Stimulated activated CD8-positive, alpha-beta memory T cell treated with anti-CD3 and anti-CD28 coated beads, Interleukin-7, amount 100 ng/mL, for 24 hours (primary cell): ENCODE measurements at regions not wholly inside any gene's neighbourhood (a gene's known extent, or its start where the extent isn't known, plus 50 kb on each side); places are given as distances from the start of the nearest gene placed in this dataset.
"Not testable (repeated sequence)": the region's sequence is repeated elsewhere in the genome, so short reads cannot be mapped to it uniquely, and the experiment has no call there.

ENCODE experiments used
- DNase-seq: peaks from one replicate; pipeline ENCODE4 v3.0.0-alpha.2; 2020; ENCODE audit warnings: low read depth

GRCh38 chr6:170148709-170149470 is 142.0 kb downstream of the DLL1 start:
- no peak for DNase-seq

GRCh38 chr6:170147832-170148708 is 142.8 kb downstream of the DLL1 start:
- DNase-seq = peak; percentile 24

GRCh38 chr6:170147056-170147787 is 143.7 kb downstream of the DLL1 start:
- DNase-seq = no peak

GRCh38 chr6:170146640-170147039 is 144.2 kb downstream of the DLL1 start:
- DNase-seq = no peak

- not testable (repeated sequence) for DNase-seq
Observed at GRCh38 chr6:170146131-170146530, 144.7 kb downstream of the DLL1 start.

- not testable (repeated sequence) for DNase-seq
Observed at GRCh38 chr6:170145716-170146115, 145.2 kb downstream of the DLL1 start.

- no peak for DNase-seq
Observed at GRCh38 chr6:170145272-170145592, 145.6 kb downstream of the DLL1 start.

GRCh38 chr6:170144571-170145271 is 146.2 kb downstream of the DLL1 start:
- DNase-seq = no peak

GRCh38 chr6:170143401-170144150 is 147.3 kb downstream of the DLL1 start:
- DNase-seq = no peak

GRCh38 chr6:170142559-170142958 is 148.3 kb downstream of the DLL1 start:
- DNase-seq = no peak

- not testable (repeated sequence) for DNase-seq
Observed at GRCh38 chr6:170141061-170141460, 149.8 kb downstream of the DLL1 start.

- DNase-seq = no peak
Observed at GRCh38 chr6:170140129-170140528, 150.7 kb downstream of the DLL1 start.

GRCh38 chr6:170139531-170139930 is 151.3 kb downstream of the DLL1 start:
- no peak for DNase-seq

GRCh38 chr6:170139046-170139445 is 151.8 kb downstream of the DLL1 start:
- not testable (repeated sequence) for DNase-seq

- DNase-seq = no peak
Observed at GRCh38 chr6:170137911-170138910, 152.7 kb downstream of the DLL1 start.

GRCh38 chr6:170137176-170137891 is 153.5 kb downstream of the DLL1 start:
- no peak for DNase-seq

GRCh38 chr6:170136541-170137175 is 154.2 kb downstream of the DLL1 start:
- DNase-seq = no peak

GRCh38 chr6:170135821-170136471 is 154.9 kb downstream of the DLL1 start:
- DNase-seq = no peak
